NCI-H226 (cell line): ENCODE measurements at regions not wholly inside any gene's neighbourhood (a gene's known extent, or its start where the extent isn't known, plus 50 kb on each side); places are given as distances from the start of the nearest gene placed in this dataset.
"Not testable (repeated sequence)": the region's sequence is repeated elsewhere in the genome, so short reads cannot be mapped to it uniquely, and the experiment has no call there.

Experiments used
- DNase-seq: peaks from one replicate; pipeline ENCODE4 v3.0.0-alpha.2; 2015

- no peak for DNase-seq
These were observed 294.3 kb upstream of the FBXO33 start for GRCh38 chr14:39726563-39726962.

- no peak for DNase-seq
These were observed 290.5 kb upstream of the FBXO33 start for GRCh38 chr14:39722547-39723273.

- no peak for DNase-seq
These were observed 284.8 kb upstream of the FBXO33 start for GRCh38 chr14:39716987-39717570.

GRCh38 chr14:39712293-39712999 is 280.2 kb upstream of the FBXO33 start:
- DNase-seq = no peak

- DNase-seq = no peak
These were observed 272.4 kb upstream of the FBXO33 start for GRCh38 chr14:39704594-39704993.

- no peak for DNase-seq
These were observed 262.1 kb upstream of the FBXO33 start for GRCh38 chr14:39694341-39694740.

GRCh38 chr14:39683691-39684260 is 251.5 kb upstream of the FBXO33 start:
- DNase-seq = no peak

- no peak for DNase-seq
These were observed 250.3 kb upstream of the FBXO33 start for GRCh38 chr14:39682582-39682981.

- no peak for DNase-seq
These were observed 249.7 kb upstream of the FBXO33 start for GRCh38 chr14:39681782-39682399.

- DNase-seq = no peak
These were observed 248.5 kb upstream of the FBXO33 start for GRCh38 chr14:39680777-39681176.

- DNase-seq = no peak
These were observed 241.5 kb upstream of the FBXO33 start for GRCh38 chr14:39673734-39674133.

GRCh38 chr14:39673270-39673711 is 241.1 kb upstream of the FBXO33 start:
- DNase-seq = peak; percentile 77

GRCh38 chr14:39668449-39668848 is 236.2 kb upstream of the FBXO33 start:
- peak; percentile 58 for DNase-seq

GRCh38 chr14:39666386-39666785 is 234.2 kb upstream of the FBXO33 start:
- DNase-seq = peak; percentile 75

- DNase-seq = no peak
These were observed 232.8 kb upstream of the FBXO33 start for GRCh38 chr14:39665075-39665475.

- DNase-seq = no peak
These were observed 232.4 kb upstream of the FBXO33 start for GRCh38 chr14:39664646-39665045.

GRCh38 chr14:39641224-39641623 is 209.0 kb upstream of the FBXO33 start:
- no peak for DNase-seq

- not testable (repeated sequence) for DNase-seq
These were observed 206.8 kb upstream of the FBXO33 start for GRCh38 chr14:39639009-39639408.

GRCh38 chr14:39628087-39628486 is 195.9 kb upstream of the FBXO33 start:
- no peak for DNase-seq

GRCh38 chr14:39626589-39627576 is 194.7 kb upstream of the FBXO33 start:
- no peak for DNase-seq

GRCh38 chr14:39621678-39622077 is 189.4 kb upstream of the FBXO33 start:
- DNase-seq = no peak

GRCh38 chr14:39621223-39621622 is 189.0 kb upstream of the FBXO33 start:
- no peak for DNase-seq
